GM21360 (cell line): ENCODE measurements at regions not wholly inside any gene's neighbourhood (a gene's known extent, or its start where the extent isn't known, plus 50 kb on each side); places are given as distances from the start of the nearest gene placed in this dataset.
"Not testable (repeated sequence)": the region's sequence is repeated elsewhere in the genome, so short reads cannot be mapped to it uniquely, and the experiment has no call there.

ENCODE experiments used
- ATAC-seq: cut with Tn5 transposase; IDR thresholded peaks from one replicate; pipeline ENCODE4 v1.9.1; 2021; ENCODE audit warnings: mild to moderate bottlenecking, moderate library complexity; ENCODE audit not compliant: unreplicated experiment

- ATAC-seq, result no peak
Measured at GRCh38 chr6:74070711-74071110, 374.7 kb downstream of the CD109 start.

- ATAC-seq, result no peak
Measured at GRCh38 chr6:74070091-74070490, 374.1 kb downstream of the CD109 start.

GRCh38 chr6:74069089-74069581, 373.1 kb downstream of the CD109 start:
- no peak for ATAC-seq

- ATAC-seq, result no peak
Measured at GRCh38 chr6:74066168-74066871, 370.3 kb downstream of the CD109 start.

- no peak for ATAC-seq
Measured at GRCh38 chr6:74065705-74066104, 369.7 kb downstream of the CD109 start.

GRCh38 chr6:74063391-74063790, 367.4 kb downstream of the CD109 start:
- no peak for ATAC-seq

- ATAC-seq, result no peak
Measured at GRCh38 chr6:74061201-74061600, 365.2 kb downstream of the CD109 start.

GRCh38 chr6:74060354-74060753, 364.4 kb downstream of the CD109 start:
- no peak for ATAC-seq

GRCh38 chr6:74058606-74059005, 362.6 kb downstream of the CD109 start:
- no peak for ATAC-seq

- no peak for ATAC-seq
Measured at GRCh38 chr6:74057326-74057725, 361.3 kb downstream of the CD109 start.

GRCh38 chr6:74054190-74054589, 358.2 kb downstream of the CD109 start:
- no peak for ATAC-seq

- ATAC-seq, result no peak
Measured at GRCh38 chr6:74050921-74051320, 354.9 kb downstream of the CD109 start.

- ATAC-seq, result no peak
Measured at GRCh38 chr6:74048387-74048786, 352.4 kb downstream of the CD109 start.

- ATAC-seq, result no peak
Measured at GRCh38 chr6:74044417-74045096, 348.6 kb downstream of the CD109 start.

GRCh38 chr6:74041420-74041819, 345.4 kb downstream of the CD109 start:
- ATAC-seq, result no peak

- no peak for ATAC-seq
Measured at GRCh38 chr6:74018825-74019224, 322.8 kb downstream of the CD109 start.

GRCh38 chr6:74015427-74015826, 319.4 kb downstream of the CD109 start:
- ATAC-seq, result no peak

- ATAC-seq, result no peak
Measured at GRCh38 chr6:74000666-74001490, 304.9 kb downstream of the CD109 start.

- ATAC-seq, result not testable (repeated sequence)
Measured at GRCh38 chr6:73990609-73991238, 294.7 kb downstream of the CD109 start.

GRCh38 chr6:73989428-73989827, 293.4 kb downstream of the CD109 start:
- ATAC-seq, result no peak

- no peak for ATAC-seq
Measured at GRCh38 chr6:73985891-73986290, 289.9 kb downstream of the CD109 start.
